ENCODE measurements at regions not wholly inside any gene's neighbourhood (a gene's known extent, or its start where the extent isn't known, plus 50 kb on each side); places are given as distances from the start of the nearest gene placed in this dataset.
A peak's percentile ranks its signal among the peaks of the same experiment; 100 is the strongest.
"Not testable (repeated sequence)": the region's sequence is repeated elsewhere in the genome, so short reads cannot be mapped to it uniquely, and the experiment has no call there.

DNA sequence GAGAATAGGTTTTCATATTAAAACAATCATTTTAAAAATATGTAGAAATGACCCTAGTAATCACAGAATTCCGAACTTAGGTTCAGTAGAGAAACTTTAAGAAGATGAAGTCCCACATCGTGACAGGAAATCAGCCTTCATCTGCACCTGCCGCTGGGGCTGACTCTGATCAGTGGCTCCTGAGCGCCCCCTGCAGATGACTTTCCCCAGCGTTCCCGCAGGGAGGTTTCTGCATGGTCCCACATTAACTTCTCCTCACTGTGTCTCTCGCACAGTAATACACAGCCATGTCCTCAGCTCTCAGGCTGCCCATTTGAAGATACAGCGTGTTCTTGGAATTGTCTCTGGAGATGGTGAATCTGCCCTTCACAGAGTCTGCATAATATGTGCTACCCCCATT, 1131.1 kb downstream of the TMEM121 start:
- H3K4me1 Mint-ChIP-seq (ENCODE audit: low read depth), result no peaks in the 10 kb centered on the region
- TF ChIP-seq, protein P1, sequence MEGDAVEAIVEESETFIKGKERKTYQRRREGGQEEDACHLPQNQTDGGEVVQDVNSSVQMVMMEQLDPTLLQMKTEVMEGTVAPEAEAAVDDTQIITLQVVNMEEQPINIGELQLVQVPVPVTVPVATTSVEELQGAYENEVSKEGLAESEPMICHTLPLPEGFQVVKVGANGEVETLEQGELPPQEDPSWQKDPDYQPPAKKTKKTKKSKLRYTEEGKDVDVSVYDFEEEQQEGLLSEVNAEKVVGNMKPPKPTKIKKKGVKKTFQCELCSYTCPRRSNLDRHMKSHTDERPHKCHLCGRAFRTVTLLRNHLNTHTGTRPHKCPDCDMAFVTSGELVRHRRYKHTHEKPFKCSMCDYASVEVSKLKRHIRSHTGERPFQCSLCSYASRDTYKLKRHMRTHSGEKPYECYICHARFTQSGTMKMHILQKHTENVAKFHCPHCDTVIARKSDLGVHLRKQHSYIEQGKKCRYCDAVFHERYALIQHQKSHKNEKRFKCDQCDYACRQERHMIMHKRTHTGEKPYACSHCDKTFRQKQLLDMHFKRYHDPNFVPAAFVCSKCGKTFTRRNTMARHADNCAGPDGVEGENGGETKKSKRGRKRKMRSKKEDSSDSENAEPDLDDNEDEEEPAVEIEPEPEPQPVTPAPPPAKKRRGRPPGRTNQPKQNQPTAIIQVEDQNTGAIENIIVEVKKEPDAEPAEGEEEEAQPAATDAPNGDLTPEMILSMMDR (IDR thresholded peaks at IDR 0.05), result no peak
- DNase-seq, result no peak
- no peak overlapping the region for H3K27ac Mint-ChIP-seq
- no peak overlapping the region for H3K4me3 Mint-ChIP-seq
- H3K36me3 Mint-ChIP-seq (ENCODE audit: low read depth), result no peaks in the 10 kb centered on the region
- H3K27me3 Mint-ChIP-seq (ENCODE audit: insufficient read depth), result no peaks in the 10 kb centered on the region; the same call in none of the 2 replicates
- peaks cover 50% of the 10 kb centered on the region for H3K9me3 Mint-ChIP-seq

DNA sequence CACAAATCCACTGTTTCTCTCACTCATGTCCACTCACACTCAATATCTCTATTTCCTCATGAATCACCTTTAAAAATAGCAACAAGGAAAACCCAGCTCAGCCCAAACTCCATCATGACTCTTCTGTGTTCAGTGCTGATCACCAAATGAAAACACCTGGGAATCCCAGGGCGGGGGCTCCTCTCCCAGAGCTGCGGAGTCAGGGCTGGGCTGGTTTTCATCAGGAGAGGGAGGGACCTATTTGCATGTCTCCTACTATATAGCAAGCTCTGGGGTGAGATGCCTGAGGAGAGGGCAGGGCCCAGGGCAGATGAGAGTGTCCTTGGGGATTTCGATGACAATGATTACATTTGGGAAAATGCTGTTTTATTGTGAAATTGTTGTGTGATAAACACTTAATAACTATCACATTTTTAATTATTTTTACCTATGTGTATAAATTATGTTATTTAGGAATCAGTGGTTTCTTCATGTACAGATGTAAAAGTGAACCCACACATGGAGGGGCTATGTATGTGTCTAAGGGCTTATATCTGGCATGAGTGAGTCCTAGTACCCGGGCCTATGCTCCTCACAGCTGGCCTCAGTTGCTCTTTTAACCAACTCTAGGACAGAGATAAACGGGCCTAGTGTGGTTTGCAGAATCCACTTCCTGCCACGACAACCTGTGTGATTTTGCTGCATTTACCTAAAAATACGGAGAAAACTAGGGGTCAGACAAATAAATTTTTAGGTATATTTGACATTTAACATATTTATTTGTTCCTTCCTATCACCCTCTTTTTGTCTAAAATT, 1131.9 kb downstream of the TMEM121 start:
- not testable (repeated sequence) for H3K36me3 Mint-ChIP-seq (ENCODE audit: low read depth); H3K4me1 Mint-ChIP-seq (ENCODE audit: low read depth); H3K27ac Mint-ChIP-seq; H3K4me3 Mint-ChIP-seq; DNase-seq; H3K27me3 Mint-ChIP-seq (ENCODE audit: insufficient read depth)
- peaks cover 52% of the 10 kb centered on the region for H3K9me3 Mint-ChIP-seq

DNA sequence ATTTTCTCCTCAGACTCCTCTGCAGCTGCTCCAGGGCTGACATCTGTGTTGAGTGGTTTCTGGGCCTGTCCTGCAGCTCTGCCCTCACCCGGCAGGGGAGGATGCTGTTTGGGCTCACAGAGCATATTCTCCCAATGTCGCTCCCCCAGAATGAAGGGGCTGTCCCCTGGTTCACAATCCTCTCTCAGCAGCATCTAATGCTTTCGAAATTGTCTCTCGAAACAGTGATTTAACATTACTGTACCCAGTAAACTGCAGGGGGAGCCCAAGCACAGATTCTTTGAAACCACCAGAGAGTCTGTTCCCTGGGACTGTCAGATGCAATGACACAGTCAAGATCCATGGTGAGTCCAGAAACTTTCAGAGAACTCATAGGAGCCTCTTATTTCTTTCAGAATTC, 1135.2 kb downstream of the TMEM121 start:
- H3K27ac Mint-ChIP-seq; H3K4me3 Mint-ChIP-seq; H3K4me1 Mint-ChIP-seq (ENCODE audit: low read depth); DNase-seq; H3K36me3 Mint-ChIP-seq (ENCODE audit: low read depth); H3K27me3 Mint-ChIP-seq (ENCODE audit: insufficient read depth): not testable (repeated sequence)
- H3K9me3 Mint-ChIP-seq, result peaks cover 48% of the 10 kb centered on the region
- TF ChIP-seq, protein P1 (IDR thresholded peaks at IDR 0.05), result peak; percentile 19; the same call in 1 of the 2 replicates

DNA sequence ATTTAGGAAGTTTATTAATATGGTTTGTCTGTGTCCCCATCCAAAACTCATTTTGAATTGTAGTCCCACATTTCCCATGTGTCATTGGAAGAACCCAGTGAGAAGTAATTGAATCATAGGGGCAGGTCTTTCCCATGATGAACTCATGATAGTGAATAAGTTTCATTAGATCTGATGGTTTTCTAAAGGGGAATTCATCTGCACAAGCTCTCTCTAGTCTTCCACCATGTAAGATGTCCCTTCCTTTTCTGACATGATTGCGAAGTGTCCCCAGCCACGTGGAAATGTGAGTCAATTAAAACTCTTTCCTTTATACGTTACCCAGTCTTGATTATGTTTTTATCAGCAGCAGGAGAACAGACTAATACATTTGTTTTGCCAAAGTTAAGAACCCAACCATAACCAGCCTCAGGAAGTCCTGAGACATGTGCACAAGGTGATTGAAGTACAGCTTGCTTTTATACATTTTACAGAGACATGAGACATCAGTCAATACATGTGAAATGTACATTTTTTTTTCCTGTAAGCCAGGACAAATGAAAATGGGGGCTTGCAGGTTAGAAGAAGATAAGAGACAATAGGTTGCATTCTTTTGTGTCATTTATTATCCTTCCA, 1136.7 kb downstream of the TMEM121 start:
- no peaks in the 10 kb centered on the region for H3K36me3 Mint-ChIP-seq (ENCODE audit: low read depth)
- peaks cover 38% of the 10 kb centered on the region for H3K9me3 Mint-ChIP-seq
- no peaks in the 10 kb centered on the region; the same call in 1 of the 2 replicates for H3K27me3 Mint-ChIP-seq (ENCODE audit: insufficient read depth)
- H3K27ac Mint-ChIP-seq, result no peak overlapping the region
- no peaks in the 10 kb centered on the region for H3K4me1 Mint-ChIP-seq (ENCODE audit: low read depth)
- no peak for DNase-seq
- no peak overlapping the region for H3K4me3 Mint-ChIP-seq
- TF ChIP-seq, protein P1 (IDR thresholded peaks at IDR 0.05), result no peak

DNA sequence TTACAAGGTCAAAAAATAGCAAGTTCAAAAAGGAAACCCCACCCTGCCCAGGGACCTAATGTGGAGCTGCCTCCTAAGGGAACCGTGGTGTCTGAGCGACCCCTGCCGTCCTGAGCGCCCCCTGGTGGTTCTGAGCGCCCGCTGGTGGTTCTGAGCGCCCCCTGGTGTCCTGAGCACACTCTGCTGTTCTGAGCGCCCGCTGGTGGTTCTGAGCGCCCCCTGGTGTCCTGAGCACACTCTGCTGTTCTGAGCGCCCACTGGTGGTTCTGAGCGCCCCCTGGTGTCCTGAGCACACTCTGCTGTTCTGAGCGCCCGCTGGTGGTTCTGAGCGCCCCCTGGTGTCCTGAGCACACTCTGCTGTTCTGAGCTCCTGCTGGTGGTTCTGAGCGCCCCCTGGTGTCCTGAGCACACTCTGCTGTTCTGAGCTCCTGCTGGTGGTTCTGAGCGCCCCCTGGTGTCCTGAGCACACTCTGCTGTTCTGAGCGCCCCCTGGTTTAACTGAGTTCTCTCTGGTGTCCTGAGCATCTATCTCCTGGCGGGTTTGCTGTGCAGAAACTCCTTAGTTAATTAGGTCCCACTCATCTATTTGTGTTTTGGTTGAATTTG, 1137.5 kb downstream of the TMEM121 start:
- not testable (repeated sequence) for DNase-seq; H3K36me3 Mint-ChIP-seq (ENCODE audit: low read depth); H3K4me3 Mint-ChIP-seq; H3K27me3 Mint-ChIP-seq (ENCODE audit: insufficient read depth); H3K27ac Mint-ChIP-seq; H3K4me1 Mint-ChIP-seq (ENCODE audit: low read depth)
- H3K9me3 Mint-ChIP-seq, result peaks cover 37% of the 10 kb centered on the region
- TF ChIP-seq, protein P1 (IDR thresholded peaks at IDR 0.05), result peak; percentile 58

DNA sequence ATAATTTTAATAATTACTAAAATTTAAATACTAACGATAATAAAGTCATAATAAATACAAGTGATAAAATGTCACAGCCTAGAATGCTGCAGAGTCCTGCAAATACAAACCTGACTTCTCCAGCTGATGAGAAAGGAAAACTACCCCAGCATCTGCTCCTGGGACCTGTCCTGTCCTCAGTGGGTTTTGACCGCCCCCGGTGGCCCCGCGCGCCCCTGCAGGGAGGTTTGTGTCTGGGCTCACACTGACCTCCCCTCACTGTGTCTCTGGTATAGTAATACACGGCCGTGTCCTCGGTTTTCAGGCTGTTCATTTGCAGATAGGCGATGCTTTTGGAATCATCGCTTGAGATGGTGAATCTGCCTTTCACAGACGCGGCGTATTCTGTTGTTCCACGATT, 1139.4 kb downstream of the TMEM121 start:
- TF ChIP-seq, protein P1 (IDR thresholded peaks at IDR 0.05), result no peak
- Mint-ChIP-seq H3K9me3 (peaks cover 35% of the 10 kb centered on the region), H3K4me1 (ENCODE audit: low read depth) (no peaks in the 10 kb centered on the region), H3K36me3 (ENCODE audit: low read depth) (no peaks in the 10 kb centered on the region), H3K27ac (no peak overlapping the region), H3K27me3 (ENCODE audit: insufficient read depth) (no peaks in the 10 kb centered on the region), H3K4me3 (no peak overlapping the region)
- DNase-seq, result no peak
